ENCODE measurements at regions not wholly inside any gene's neighbourhood (a gene's known extent, or its start where the extent isn't known, plus 50 kb on each side); places are given as distances from the start of the nearest gene placed in this dataset.

- H3K4me3 Mint-ChIP-seq = no peak overlapping the region
- Histone ChIP-seq H3K4me3 (no peak overlapping the region), H3K36me3 (ENCODE audit: insufficient read depth) (no peaks in the 10 kb centered on the region), H3K9me2 (ENCODE audit: insufficient read depth) (peaks cover 4% of the 10 kb centered on the region; the same call in 1 of the 2 replicates), H3F3A (replicated peaks; ENCODE audit: low read depth) (no peaks in the 10 kb centered on the region), H3K79me2 (replicated peaks; ENCODE audit: insufficient read depth) (no peaks in the 10 kb centered on the region), H3K4me2 (no peak overlapping the region), H3K27me3 (ENCODE audit: insufficient read depth) (no peaks in the 10 kb centered on the region), H3K27ac (ENCODE audit: low read depth) (no peak overlapping the region), H2AFZ (no peak overlapping the region), H3K4me1 (ENCODE audit: insufficient read depth) (no peaks in the 10 kb centered on the region), H4K20me1 (replicated peaks; ENCODE audit: insufficient read depth) (no peaks in the 10 kb centered on the region)
- DNase-seq (ENCODE audit: low spot score) (no peak), ATAC-seq (no peak)
- H3K9me3 Mint-ChIP-seq = peaks cover 3% of the 10 kb centered on the region; the same call in 1 of the 3 replicates
- no peak overlapping the region for H3K27ac Mint-ChIP-seq
- TF ChIP-seq EZH2phosphoT487 (IDR thresholded peaks at IDR 0.05; ENCODE audit: unreplicated experiment) = no peak
- no peak for TF ChIP-seq ETS1 (IDR thresholded peaks at IDR 0.05)
- TF ChIP-seq NANOG (IDR thresholded peaks at IDR 0.05; ENCODE audit: borderline replicate concordance) = no peak
- no peak for TF ChIP-seq CTCF (conservative IDR thresholded peaks at IDR 0.05; ENCODE audit: low read depth in 2 of 2)
- no peak for TF ChIP-seq REST (IDR thresholded peaks at IDR 0.05; ENCODE audit: unreplicated experiment)
- TF ChIP-seq ZNF114 (CRISPR knock-in tag; IDR thresholded peaks at IDR 0.05) = no peak
- TF ChIP-seq EZH2 (IDR thresholded peaks at IDR 0.05; ENCODE audit: low read depth, unreplicated experiment) = no peak
- TF ChIP-seq CREB1 (CRISPR knock-in tag; IDR thresholded peaks at IDR 0.05; ENCODE audit: low read depth) = no peak
- TF ChIP-seq ZNF331 (CRISPR knock-in tag; IDR thresholded peaks at IDR 0.05; ENCODE audit: low read depth) = no peak
- TF ChIP-seq STAT1 (IDR thresholded peaks at IDR 0.05; ENCODE audit: unreplicated experiment) = no peak
- H3K36me3 Mint-ChIP-seq (ENCODE audit: low read depth) = peaks cover 5% of the 10 kb centered on the region; the same call in 2 of the 3 replicates
- peaks cover 6% of the 10 kb centered on the region for H3K4me1 Mint-ChIP-seq
- H3K27me3 Mint-ChIP-seq (ENCODE audit: insufficient read depth, low read depth, poor library complexity) = no peaks in the 10 kb centered on the region
These were observed 393.4 kb downstream of the TFEC start for GRCh38 chr7:115637128-115637527.
